B cell (primary cell): ENCODE measurements at regions not wholly inside any gene's neighbourhood (a gene's known extent, or its start where the extent isn't known, plus 50 kb on each side); places are given as distances from the start of the nearest gene placed in this dataset.

Experiments
- ATAC-seq: fragments of 200-7000 bp; cut with Tn5 transposase; one replicate; pipeline ENCODE4 v1.10.0; 2021; ENCODE audit warnings: low read depth, mild to moderate bottlenecking, moderate number of reproducible peaks, moderate library complexity
- CTCF ChIA-PET: fragments of 350-600 bp; sonication (Branson Sonifier 250); formaldehyde crosslinking; loops from one replicate; lab custom pipeline; 2021; ENCODE audit warnings: antibody characterized with exemption, inconsistent platforms; lab: Charles Lee
- POLR2A ChIA-PET: fragments of 350-600 bp; sonication (Branson Sonifier 250); formaldehyde crosslinking; loops from one replicate; lab custom pipeline; 2021; ENCODE audit warnings: antibody characterized with exemption; lab: Charles Lee
- DNase-seq: peaks from one replicate; pipeline ENCODE4 v3.0.0; 2013
- H2AFZ ChIP-seq: 2 replicates; pipeline ENCODE4 v1.6.1; 2012; ENCODE audit warnings: mild to moderate bottlenecking, low read depth, low read length; ENCODE audit not compliant: insufficient read depth, poor library complexity, severe bottlenecking
- H3K27ac ChIP-seq, 2 donors: 1 replicate in 1 of 2; 2 replicates in 1 of 2; pipeline ENCODE4 v1.5.1; 2012 to 2013; ENCODE audit warnings: low read length in 2 of 2, mild to moderate bottlenecking in 2 of 2, moderate library complexity in 1 of 2
- H3K27me3 ChIP-seq, 4 experiments: fragments of 200-600 bp in 1 of 4; sonication (generic) in 1 of 4; replicated peaks in 1 of 4; 1 replicate in 2 of 4; 2 replicates in 2 of 4; pipeline versions ENCODE4 v1.6.1 to v1.7.0; 2013 to 2016; ENCODE audit warnings: low read length in 3 of 4, mild to moderate bottlenecking in 2 of 4, mixed read lengths in 1 of 4, moderate library complexity in 1 of 4; ENCODE audit not compliant: insufficient read depth in 4 of 4, control insufficient read depth in 3 of 4; ENCODE audit errors: control extremely low read depth in 1 of 4
- H3K36me3 ChIP-seq, 2 experiments: replicated peaks in 1 of 2; 1 replicate in 1 of 2; 2 replicates in 1 of 2; pipeline versions ENCODE4 v1.6.1 to v1.7.1; 2013; ENCODE audit warnings: low read length in 1 of 2; ENCODE audit not compliant: insufficient read depth in 2 of 2, control insufficient read depth in 1 of 2; ENCODE audit errors: control extremely low read depth in 1 of 2, extremely low read depth in 1 of 2
- H3K4me1 ChIP-seq, 2 donors: fragments of 200-600 bp in 1 of 2; sonication (generic) in 1 of 2; 1 replicate in 1 of 2; 2 replicates in 1 of 2; pipeline versions ENCODE4 v1.5.1 to v1.6.1; 2013 to 2017; ENCODE audit warnings: low read length in 2 of 2; ENCODE audit not compliant: control insufficient read depth in 2 of 2, insufficient read depth in 2 of 2
- H3K4me2 ChIP-seq: replicated peaks from 2 replicates; pipeline ENCODE3; 2012; ENCODE audit warnings: mild to moderate bottlenecking, low read depth, low read length; ENCODE audit not compliant: poor library complexity, severe bottlenecking
- H3K4me3 ChIP-seq, 5 experiments: fragments of 200-600 bp in 1 of 5; sonication (generic) in 1 of 5; 1 replicate in 3 of 5; 2 replicates in 2 of 5; pipeline versions ENCODE4 v1.5.1 to v1.7.0; 2011 to 2016; ENCODE audit warnings: low read length in 4 of 5, mild to moderate bottlenecking in 4 of 5, low read depth in 2 of 5, control low read depth in 1 of 5, moderate library complexity in 1 of 5; ENCODE audit not compliant: insufficient read depth in 1 of 5; ENCODE audit errors: control extremely low read depth in 1 of 5, extremely low read depth in 1 of 5
- H3K79me2 ChIP-seq: fragments of 200-600 bp; sonication (generic); one replicate; pipeline ENCODE4 v1.6.0; 2016; ENCODE audit warnings: low read length; ENCODE audit not compliant: control insufficient read depth, insufficient read depth
- H3K9ac ChIP-seq: fragments of 200-600 bp; sonication (generic); 2 replicates; pipeline ENCODE4 v1.6.1; 2017; ENCODE audit warnings: mild to moderate bottlenecking, low read length, moderate library complexity
- H3K9me3 ChIP-seq, 3 donors: one replicate each; pipeline versions ENCODE4 v1.6.1 to v1.7.1; 2013; ENCODE audit warnings: low read length in 2 of 3; ENCODE audit not compliant: control insufficient read depth in 2 of 3, insufficient read depth in 1 of 3; ENCODE audit errors: control extremely low read depth in 1 of 3
- H4K20me1 ChIP-seq: 2 replicates; pipeline ENCODE4 v1.6.0; 2012; ENCODE audit warnings: mild to moderate bottlenecking, low read length; ENCODE audit not compliant: insufficient read depth, control insufficient read depth, poor library complexity, severe bottlenecking
- H3K27ac Mint-ChIP-seq: one replicate; pipeline ENCODE4 v1.8.0; 2021; ENCODE audit warnings: mixed read lengths
- H3K27me3 Mint-ChIP-seq: one replicate; pipeline ENCODE4 v1.8.0; 2021; ENCODE audit warnings: mixed read lengths
- H3K4me1 Mint-ChIP-seq: one replicate; pipeline ENCODE4 v1.8.0; 2021; ENCODE audit warnings: mixed read lengths
- H3K4me3 Mint-ChIP-seq: one replicate; pipeline ENCODE4 v1.8.0; 2021; ENCODE audit warnings: mixed read lengths
- H3K9me3 Mint-ChIP-seq: one replicate; pipeline ENCODE4 v1.8.0; 2022; ENCODE audit warnings: mixed read lengths; ENCODE audit not compliant: insufficient read depth
- CTCF ChIP-seq: fragments of 200-600 bp; IDR thresholded peaks from one replicate; pipeline ENCODE4 v1.8.0; 2022; ENCODE audit warnings: antibody characterized with exemption, mild to moderate bottlenecking
- EZH2 ChIP-seq: IDR thresholded peaks from 2 replicates; pipeline ENCODE4 v1.6.1; 2012; ENCODE audit warnings: borderline replicate concordance, low read depth, mild to moderate bottlenecking, moderate library complexity, low read length; ENCODE audit not compliant: insufficient read depth, poor library complexity, severe bottlenecking
- WGBS: methylation state at CpG from one replicate; pipeline ENCODE4 v1.1.5; 2013; ENCODE audit warnings: missing lambda C conversion rate; ENCODE audit not compliant: insufficient coverage; 5-methylcytosine and 5-hydroxymethylcytosine counted together
- intact Hi-C: fragments of 100-400 bp; cut with micrococcal nuclease; formaldehyde crosslinking; loops from one replicate; pipeline ENCODE4 v1.10.0; 2022

DNA sequence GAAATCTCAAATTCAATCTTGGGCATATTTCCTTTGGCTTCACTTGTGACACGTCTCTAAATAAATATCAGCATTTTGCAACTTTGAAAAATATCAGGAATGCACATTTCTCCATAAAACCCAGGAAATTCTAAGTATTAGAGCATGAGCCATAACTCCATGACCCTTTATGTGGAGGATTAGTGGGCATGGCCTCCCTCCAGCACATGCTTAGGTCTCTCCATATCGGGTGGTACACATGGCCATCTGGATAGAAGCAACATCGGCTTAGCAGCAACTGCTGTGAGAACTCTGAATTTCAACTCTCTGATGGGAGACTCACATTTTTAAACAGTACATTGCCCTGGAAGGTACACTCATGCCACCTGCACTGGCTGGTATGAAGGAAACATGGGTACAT, 73.7 kb upstream of the EGFLAM start:
- H3K9me3 ChIP-seq, result peaks cover 0 to 2% (median 0%) of the 10 kb centered on the region in 3 donors
- no peaks in the 10 kb centered on the region for H3K79me2 ChIP-seq
- ChIA-PET POLR2A (no interaction called here), CTCF (interaction anchor here (0.6 kb wide), 1 partner anchor 557 kb away, joined by 4 read pairs; no protein-coding TSS in a partner anchor)
- H3K4me3 ChIP-seq, result no peak overlapping the region
- H3K9ac ChIP-seq, result no peak overlapping the region
- H3K9me3 Mint-ChIP-seq, result no peaks in the 10 kb centered on the region
- no peaks in the 10 kb centered on the region for H4K20me1 ChIP-seq
- no peak overlapping the region for H2AFZ ChIP-seq
- no peak overlapping the region for H3K4me2 ChIP-seq
- DNase-seq, result no peak
- no peak overlapping the region for H3K27ac ChIP-seq
- TF ChIP-seq EZH2, result no peak
- no peak for TF ChIP-seq CTCF
- H3K4me1 ChIP-seq, result no peaks in the 10 kb centered on the region
- 100% methylated on average over 2 of the region's 3 CpGs for WGBS
- no peaks in the 10 kb centered on the region for H3K4me1 Mint-ChIP-seq
- no peak for ATAC-seq
- intact Hi-C loops, result no loop called here
- no peak overlapping the region for H3K4me3 Mint-ChIP-seq
- no peaks in the 10 kb centered on the region for H3K27me3 ChIP-seq
- no peak overlapping the region for H3K27ac Mint-ChIP-seq
- H3K27me3 Mint-ChIP-seq, result peaks cover 15% of the 10 kb centered on the region
- H3K36me3 ChIP-seq, result no peaks in the 10 kb centered on the region

DNA sequence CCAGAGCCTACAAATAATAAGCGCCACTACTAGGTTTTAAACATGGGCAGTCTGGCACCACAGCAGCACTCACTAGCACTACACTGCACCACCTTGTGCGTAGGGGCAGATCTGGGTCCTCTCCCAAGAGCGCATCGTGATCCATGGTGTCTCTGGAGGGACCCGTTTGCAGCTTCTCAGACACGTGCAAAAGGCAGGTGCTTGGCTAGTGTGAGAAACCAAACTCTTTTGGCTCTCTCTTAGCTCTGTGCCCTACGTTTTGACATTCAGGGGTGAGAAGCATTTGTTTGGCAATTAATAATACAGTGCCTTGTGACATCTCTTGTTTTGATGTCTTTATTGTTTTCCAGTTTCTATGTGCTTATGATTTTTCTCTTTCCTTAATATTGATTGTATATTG, 75.4 kb upstream of the EGFLAM start:
- no peaks in the 10 kb centered on the region for H3K36me3 ChIP-seq
- POLR2A ChIA-PET, result no interaction called here
- Mint-ChIP-seq H3K27me3 (peaks cover 24% of the 10 kb centered on the region), H3K9me3 (no peaks in the 10 kb centered on the region), H3K4me3 (no peak overlapping the region), H3K27ac (no peak overlapping the region), H3K4me1 (no peaks in the 10 kb centered on the region)
- no peak overlapping the region for H3K4me2 ChIP-seq
- TF ChIP-seq EZH2, result no peak
- no peak for TF ChIP-seq CTCF
- intact Hi-C loops, result no loop called here
- CTCF ChIA-PET, result no interaction called here
- ATAC-seq (no peak), DNase-seq (no peak)
- no peak overlapping the region for H3K27ac ChIP-seq
- no peaks in the 10 kb centered on the region for H3K4me1 ChIP-seq
- no peak overlapping the region for H2AFZ ChIP-seq
- WGBS, result 93% methylated on average over 5 of the region's 7 CpGs
- peaks cover 0 to 6% (median 0%) of the 10 kb centered on the region in 4 experiments for H3K27me3 ChIP-seq
- no peaks in the 10 kb centered on the region for H4K20me1 ChIP-seq
- no peak overlapping the region for H3K9ac ChIP-seq
- H3K4me3 ChIP-seq, result no peak overlapping the region
- no peaks in the 10 kb centered on the region for H3K9me3 ChIP-seq
- no peaks in the 10 kb centered on the region for H3K79me2 ChIP-seq
